GM04503 (cell line): ENCODE measurements at regions not wholly inside any gene's neighbourhood (a gene's known extent, or its start where the extent isn't known, plus 50 kb on each side); places are given as distances from the start of the nearest gene placed in this dataset.

ENCODE experiments used
- DNase-seq: peaks from one replicate; pipeline ENCODE4 v3.0.0-alpha.2; 2012; ENCODE audit warnings: low read depth

GRCh38 chr17:33404070-33404819 is 111.2 kb upstream of the ASIC2 start:
- DNase-seq = no peak

DNA sequence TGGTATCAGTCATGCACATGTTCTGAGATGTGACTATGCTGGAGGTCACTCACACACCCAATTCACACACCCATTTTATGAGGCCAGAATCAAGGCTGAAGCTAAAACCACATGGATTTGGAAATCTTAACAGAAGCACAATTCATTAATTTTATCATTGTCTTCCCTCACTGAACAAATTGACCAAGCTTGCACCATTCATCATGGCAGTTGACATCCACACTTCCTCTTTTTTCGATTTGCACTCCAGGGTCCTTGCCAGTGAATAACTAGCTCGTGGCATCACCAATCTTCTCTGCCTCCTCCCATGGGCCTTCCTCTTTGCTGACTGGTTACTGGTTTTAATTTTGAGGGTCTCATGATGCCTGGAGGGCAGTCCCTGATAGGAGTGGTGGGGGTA is 123.0 kb upstream of the ASIC2 start:
- DNase-seq = no peak

GRCh38 chr17:33421933-33422332 is 128.8 kb upstream of the ASIC2 start:
- DNase-seq = no peak

DNA sequence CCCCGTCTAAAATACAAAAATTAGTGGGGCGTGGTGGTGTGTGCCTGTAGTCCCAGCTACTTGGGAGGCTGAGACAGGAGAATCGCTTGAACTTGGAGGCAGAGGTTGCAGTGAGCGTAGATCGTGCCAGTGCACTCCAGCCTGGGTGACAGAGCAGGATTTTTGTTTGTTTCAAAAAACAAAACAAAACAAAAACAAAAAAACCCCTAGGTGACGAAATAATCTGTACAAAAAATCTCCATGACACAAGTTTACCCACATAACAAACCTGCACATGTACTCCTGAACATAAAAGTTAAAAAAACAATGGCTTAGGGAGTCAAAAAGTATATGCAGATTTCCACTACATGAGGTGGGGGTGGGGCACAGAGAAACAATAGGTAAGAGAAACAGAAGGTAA is 140.5 kb upstream of the ASIC2 start:
- DNase-seq = no peak

DNA sequence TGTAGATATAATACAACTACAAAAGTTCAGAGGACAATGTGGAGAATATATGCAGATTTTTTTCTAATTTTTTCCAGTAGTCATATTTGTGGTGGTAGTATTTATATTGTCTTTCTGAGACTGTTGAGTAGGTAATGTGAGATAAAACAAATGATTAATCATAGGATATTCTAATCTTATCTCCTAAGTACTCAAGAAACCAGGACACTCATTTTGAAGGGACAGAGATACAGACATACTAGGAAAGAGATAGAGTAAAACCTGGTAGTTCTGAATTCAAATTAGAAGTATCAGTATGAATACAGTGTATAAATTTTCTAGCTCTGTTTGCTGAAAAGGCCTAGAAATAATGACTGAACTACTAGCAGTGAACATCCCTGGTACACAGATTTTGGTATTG is 141.7 kb upstream of the ASIC2 start:
- no peak for DNase-seq

DNA sequence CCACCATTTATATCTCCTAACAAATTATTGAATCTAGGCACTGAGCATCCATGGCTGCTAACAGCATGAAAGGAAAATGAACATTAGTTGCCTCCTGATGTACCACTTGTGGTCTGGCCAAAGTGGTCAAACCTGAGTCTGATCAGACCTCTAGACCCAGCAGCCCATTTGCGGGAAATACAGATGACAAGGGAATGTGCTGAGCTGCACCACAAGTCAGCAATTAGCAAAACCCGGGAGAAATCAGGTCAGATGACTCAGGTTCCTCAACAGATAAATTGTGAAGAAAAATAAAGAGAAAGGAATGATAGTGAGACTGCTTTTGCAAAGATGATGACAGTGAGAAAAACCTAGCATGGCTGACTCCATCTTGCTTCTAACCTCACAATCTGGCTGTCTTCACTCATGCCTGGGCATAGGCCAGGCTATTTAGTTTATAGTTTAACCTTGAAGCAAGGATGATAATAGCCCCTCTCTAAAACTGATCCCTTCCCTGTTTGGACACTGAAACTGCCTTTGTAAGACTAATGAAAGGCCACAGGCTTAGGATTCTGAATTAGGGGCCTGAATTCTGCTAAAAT is 142.7 kb upstream of the ASIC2 start:
- no peak for DNase-seq

- no peak for DNase-seq
Measured at GRCh38 chr17:33436321-33436720, 143.2 kb upstream of the ASIC2 start.

DNA sequence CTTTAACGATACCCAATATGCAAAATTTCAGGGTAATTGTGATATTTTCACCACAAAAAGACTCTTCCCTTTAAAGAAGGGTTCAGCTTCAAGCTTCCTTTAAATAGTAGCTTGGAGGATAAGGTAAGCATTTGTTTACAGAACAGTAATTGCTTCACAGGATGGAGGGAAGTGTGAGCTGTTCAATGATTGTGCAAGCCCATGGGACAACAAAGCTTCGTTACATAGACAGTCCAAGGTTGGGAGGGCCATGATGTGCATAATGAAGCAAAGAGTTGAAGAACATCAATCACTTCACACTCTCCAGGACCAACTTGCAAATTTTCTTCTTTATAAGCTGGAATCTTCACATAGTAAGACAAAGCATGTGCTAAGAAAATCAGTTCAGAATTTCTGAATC is 145.0 kb upstream of the ASIC2 start:
- DNase-seq = no peak

- no peak for DNase-seq
Measured at GRCh38 chr17:33438578-33438977, 145.5 kb upstream of the ASIC2 start.

- no peak for DNase-seq
Measured at GRCh38 chr17:33442320-33442719, 149.2 kb upstream of the ASIC2 start.

- DNase-seq = no peak
Measured at GRCh38 chr17:33444731-33445130, 151.6 kb upstream of the ASIC2 start.

GRCh38 chr17:33447090-33447489 is 154.0 kb upstream of the ASIC2 start:
- no peak for DNase-seq

DNA sequence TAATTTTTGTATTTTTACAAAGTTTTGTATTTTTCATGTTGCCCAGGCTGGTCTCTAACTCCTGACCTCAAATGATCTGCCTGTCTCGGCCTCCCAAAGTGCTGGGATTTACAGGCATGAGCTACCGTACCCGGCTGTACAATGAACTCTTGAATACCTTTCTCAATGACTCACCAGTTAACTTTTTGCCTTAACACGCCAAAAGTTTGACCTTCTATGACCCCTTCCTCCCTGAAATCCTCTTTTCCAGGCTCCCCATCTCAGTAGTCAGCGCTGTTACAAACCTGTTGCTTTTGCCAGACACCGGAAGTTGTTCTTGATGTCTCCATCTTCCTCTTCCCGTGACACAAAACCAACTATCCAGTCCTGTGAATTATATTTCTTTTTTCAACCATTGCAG is 158.1 kb upstream of the ASIC2 start:
- DNase-seq = no peak

DNA sequence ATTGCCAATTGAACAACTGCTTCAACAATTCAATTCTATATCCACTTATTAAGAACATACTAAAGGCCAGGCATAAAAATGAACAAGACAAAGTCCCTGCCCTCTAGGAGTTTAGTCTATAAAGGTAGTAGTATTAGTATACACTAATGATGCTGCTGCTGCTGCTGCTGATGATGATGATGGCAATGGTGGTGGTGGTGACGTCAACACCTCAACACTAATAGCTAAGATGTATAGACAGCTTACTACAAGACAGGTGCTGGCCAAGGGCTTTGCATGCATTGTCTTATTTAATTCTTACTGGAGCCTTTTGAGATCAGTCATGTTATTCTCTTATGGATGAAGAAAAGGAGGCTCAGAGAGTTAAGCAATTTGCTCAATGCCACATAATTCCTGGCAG is 164.4 kb upstream of the ASIC2 start:
- no peak for DNase-seq

DNA sequence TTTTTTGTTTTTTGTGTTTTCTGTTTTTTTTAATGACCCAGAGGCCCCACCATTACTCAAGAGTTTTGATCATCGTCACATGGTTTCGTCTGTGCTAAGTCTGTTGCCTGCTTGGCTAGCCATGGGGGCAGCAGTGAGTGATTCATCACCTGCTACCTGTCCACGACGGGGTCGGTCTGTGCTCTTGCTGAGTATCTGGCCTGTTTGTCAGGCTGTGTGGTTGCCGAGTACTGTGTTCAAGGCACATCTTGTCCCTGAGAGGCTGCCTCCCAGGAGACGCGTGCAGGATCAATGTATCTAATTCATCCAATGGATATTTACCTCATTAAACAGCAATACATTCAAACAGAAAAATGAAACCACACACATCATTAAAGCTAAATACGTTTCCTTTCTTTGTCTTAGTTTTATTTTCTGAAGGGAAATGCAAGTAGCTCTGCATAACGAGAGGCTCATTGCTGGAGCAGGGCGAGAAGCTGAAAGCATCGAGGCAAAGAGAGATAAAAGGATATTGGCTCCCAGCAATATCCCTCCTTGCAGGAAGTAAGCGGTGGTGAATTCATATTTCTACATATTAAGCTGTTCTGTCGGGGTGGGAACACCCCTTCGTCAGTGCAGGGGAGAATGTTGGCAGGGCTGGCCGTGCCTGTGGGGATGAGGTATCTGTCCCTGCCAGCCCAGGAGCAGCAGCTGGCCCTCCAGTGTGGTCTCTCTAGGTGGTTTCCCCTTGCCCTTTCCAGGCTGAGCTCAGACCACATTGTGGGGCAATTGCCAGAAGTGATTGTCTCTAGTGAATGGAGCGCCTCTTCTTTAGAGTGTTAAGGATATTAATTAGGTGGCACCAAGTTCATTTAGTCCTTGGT is 166.2 kb upstream of the ASIC2 start:
- DNase-seq = no peak

GRCh38 chr17:33460781-33461450 is 167.8 kb upstream of the ASIC2 start:
- DNase-seq = no peak

GRCh38 chr17:33463887-33464286 is 170.8 kb upstream of the ASIC2 start:
- DNase-seq = no peak

GRCh38 chr17:33464669-33465280 is 171.7 kb upstream of the ASIC2 start:
- DNase-seq = no peak

DNA sequence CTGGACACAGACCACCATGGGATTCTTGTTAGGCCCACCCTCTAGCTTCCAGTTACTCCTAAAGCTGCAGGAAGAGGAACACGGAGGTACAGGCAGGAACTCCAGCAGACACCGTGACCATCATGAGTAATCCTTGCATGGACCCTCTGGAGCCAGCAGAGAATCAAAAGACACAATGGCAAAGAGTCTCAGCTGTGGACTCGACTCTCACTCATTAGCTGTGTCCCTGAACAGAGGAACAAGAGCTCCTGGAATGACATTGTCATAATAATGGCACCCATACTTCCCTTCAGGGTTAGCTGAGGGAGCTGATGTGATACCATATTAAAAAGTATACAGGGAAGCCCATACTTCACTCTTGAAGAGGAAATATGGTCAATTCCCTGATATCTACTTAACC is 176.3 kb upstream of the ASIC2 start:
- no peak for DNase-seq

DNA sequence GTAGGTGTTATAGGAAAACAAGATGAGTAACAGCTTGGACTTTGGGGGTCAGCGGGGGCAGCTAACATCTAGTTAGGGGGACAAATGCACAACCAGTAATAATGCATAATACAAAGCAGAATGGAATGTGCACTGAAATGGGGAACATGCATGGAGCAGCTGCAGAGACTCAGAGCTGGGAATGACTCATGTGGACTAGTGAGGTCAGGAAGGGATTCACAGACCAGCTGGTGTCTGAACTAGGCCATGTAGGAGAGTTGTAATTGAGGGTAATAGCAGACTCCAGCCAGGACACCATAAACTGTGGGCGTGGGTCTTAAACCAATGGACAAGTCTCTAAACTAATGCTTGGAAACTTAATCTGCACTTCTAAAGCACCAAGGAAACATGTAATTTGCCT is 176.8 kb upstream of the ASIC2 start:
- peak; percentile 20 for DNase-seq

GRCh38 chr17:33473061-33473460 is 180.0 kb upstream of the ASIC2 start:
- no peak for DNase-seq

DNA sequence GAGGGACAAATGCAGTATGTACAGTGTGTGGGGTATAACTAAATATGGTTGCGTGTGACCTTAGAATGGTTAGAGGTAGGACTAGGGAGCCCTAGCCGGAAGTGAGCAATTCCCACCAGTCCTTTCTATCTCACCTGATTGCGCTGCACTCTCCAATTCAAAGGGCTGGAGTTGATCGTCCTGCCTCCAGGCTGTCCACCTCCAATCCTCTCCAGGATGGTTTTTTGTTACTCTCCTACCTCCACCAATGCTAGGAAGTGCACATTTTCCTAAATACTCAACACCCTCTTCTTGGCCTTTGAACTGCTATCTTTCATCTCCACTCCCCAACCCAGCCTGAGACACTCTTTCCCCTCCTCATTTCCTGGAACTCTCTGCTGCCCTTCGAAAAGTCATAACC is 181.7 kb upstream of the ASIC2 start:
- DNase-seq = no peak
